ENCODE measurements at regions not wholly inside any gene's neighbourhood (a gene's known extent, or its start where the extent isn't known, plus 50 kb on each side); places are given as distances from the start of the nearest gene placed in this dataset.

GRCh38 chr7:51774178-51774577 lies 457.6 kb upstream of the COBL start:
- H3K4me1 ChIP-seq (ENCODE audit: insufficient read depth, low read length) = peaks cover 39% of the 10 kb centered on the region

GRCh38 chr7:51772190-51772589 lies 455.6 kb upstream of the COBL start:
- Histone ChIP-seq H3K9me3 (ENCODE audit: low read length) (no peaks in the 10 kb centered on the region), H3K4me3 (ENCODE audit: low read length) (no peak overlapping the region), H3K4me1 (ENCODE audit: insufficient read depth, low read length) (peaks cover 22% of the 10 kb centered on the region), H2AFZ (ENCODE audit: low read depth, low read length) (no peak overlapping the region), H3K27me3 (ENCODE audit: insufficient read depth, low read length) (no peaks in the 10 kb centered on the region), H3K36me3 (ENCODE audit: insufficient read depth, low read length) (no peaks in the 10 kb centered on the region)

More at GRCh38 chr7:51774178-51774577, 457.6 kb upstream of the COBL start:
- Histone ChIP-seq H3K4me3 (ENCODE audit: low read length) (no peak overlapping the region), H3K36me3 (ENCODE audit: insufficient read depth, low read length) (no peaks in the 10 kb centered on the region), H3K27me3 (ENCODE audit: insufficient read depth, low read length) (no peaks in the 10 kb centered on the region), H3K9me3 (ENCODE audit: low read length) (no peaks in the 10 kb centered on the region), H2AFZ (ENCODE audit: low read depth, low read length) (peak overlapping the region; percentile 28)

- no peaks in the 10 kb centered on the region for H3K9me3 ChIP-seq (ENCODE audit: low read length)
- peaks cover 4% of the 10 kb centered on the region for H3K4me1 ChIP-seq (ENCODE audit: insufficient read depth, low read length)
- H3K36me3 ChIP-seq (ENCODE audit: insufficient read depth, low read length) = no peaks in the 10 kb centered on the region
- no peaks in the 10 kb centered on the region for H3K27me3 ChIP-seq (ENCODE audit: insufficient read depth, low read length)
- H3K4me3 ChIP-seq (ENCODE audit: low read length) = no peak overlapping the region
- no peak overlapping the region for H2AFZ ChIP-seq (ENCODE audit: low read depth, low read length)
Observed at GRCh38 chr7:51764976-51765375, 448.4 kb upstream of the COBL start.

GRCh38 chr7:51759985-51760384 lies 443.4 kb upstream of the COBL start:
- Histone ChIP-seq H3K36me3 (ENCODE audit: insufficient read depth, low read length) (no peaks in the 10 kb centered on the region), H3K4me3 (ENCODE audit: low read length) (no peak overlapping the region), H2AFZ (ENCODE audit: low read depth, low read length) (no peak overlapping the region), H3K4me1 (ENCODE audit: insufficient read depth, low read length) (no peaks in the 10 kb centered on the region), H3K27me3 (ENCODE audit: insufficient read depth, low read length) (no peaks in the 10 kb centered on the region), H3K9me3 (ENCODE audit: low read length) (no peaks in the 10 kb centered on the region)

GRCh38 chr7:51757960-51758359 lies 441.4 kb upstream of the COBL start:
- Histone ChIP-seq H3K4me3 (ENCODE audit: low read length) (no peak overlapping the region), H3K36me3 (ENCODE audit: insufficient read depth, low read length) (no peaks in the 10 kb centered on the region), H3K4me1 (ENCODE audit: insufficient read depth, low read length) (no peaks in the 10 kb centered on the region), H3K27me3 (ENCODE audit: insufficient read depth, low read length) (no peaks in the 10 kb centered on the region), H2AFZ (ENCODE audit: low read depth, low read length) (no peak overlapping the region), H3K9me3 (ENCODE audit: low read length) (no peaks in the 10 kb centered on the region)

GRCh38 chr7:51732951-51733350 lies 416.3 kb upstream of the COBL start:
- H3K36me3 ChIP-seq (ENCODE audit: insufficient read depth, low read length) = no peaks in the 10 kb centered on the region
- peak overlapping the region; percentile 6 for H2AFZ ChIP-seq (ENCODE audit: low read depth, low read length)
- H3K4me1 ChIP-seq (ENCODE audit: insufficient read depth, low read length) = peaks cover 28% of the 10 kb centered on the region
- H3K27me3 ChIP-seq (ENCODE audit: insufficient read depth, low read length) = no peaks in the 10 kb centered on the region
- H3K9me3 ChIP-seq (ENCODE audit: low read length) = peaks cover 2% of the 10 kb centered on the region
- H3K4me3 ChIP-seq (ENCODE audit: low read length) = no peak overlapping the region

GRCh38 chr7:51732116-51732515 lies 415.5 kb upstream of the COBL start:
- Histone ChIP-seq H3K27me3 (ENCODE audit: insufficient read depth, low read length) (no peaks in the 10 kb centered on the region), H3K4me1 (ENCODE audit: insufficient read depth, low read length) (peaks cover 28% of the 10 kb centered on the region), H3K9me3 (ENCODE audit: low read length) (peaks cover 2% of the 10 kb centered on the region), H3K36me3 (ENCODE audit: insufficient read depth, low read length) (no peaks in the 10 kb centered on the region), H2AFZ (ENCODE audit: low read depth, low read length) (peak overlapping the region; percentile 70), H3K4me3 (ENCODE audit: low read length) (no peak overlapping the region)

GRCh38 chr7:51731075-51731474 lies 414.5 kb upstream of the COBL start:
- H3K27me3 ChIP-seq (ENCODE audit: insufficient read depth, low read length) = no peaks in the 10 kb centered on the region
- no peak overlapping the region for H2AFZ ChIP-seq (ENCODE audit: low read depth, low read length)
- peaks cover 28% of the 10 kb centered on the region for H3K4me1 ChIP-seq (ENCODE audit: insufficient read depth, low read length)
- H3K36me3 ChIP-seq (ENCODE audit: insufficient read depth, low read length) = no peaks in the 10 kb centered on the region
- peaks cover 2% of the 10 kb centered on the region for H3K9me3 ChIP-seq (ENCODE audit: low read length)
- no peak overlapping the region for H3K4me3 ChIP-seq (ENCODE audit: low read length)

- Histone ChIP-seq H3K9me3 (ENCODE audit: low read length) (no peaks in the 10 kb centered on the region), H3K27me3 (ENCODE audit: insufficient read depth, low read length) (no peaks in the 10 kb centered on the region), H2AFZ (ENCODE audit: low read depth, low read length) (no peak overlapping the region), H3K4me3 (ENCODE audit: low read length) (no peak overlapping the region), H3K36me3 (ENCODE audit: insufficient read depth, low read length) (no peaks in the 10 kb centered on the region), H3K4me1 (ENCODE audit: insufficient read depth, low read length) (peaks cover 19% of the 10 kb centered on the region)
Observed at GRCh38 chr7:51727441-51727840, 410.8 kb upstream of the COBL start.

- H3K9me3 ChIP-seq (ENCODE audit: low read length) = no peaks in the 10 kb centered on the region
- no peak overlapping the region for H3K4me3 ChIP-seq (ENCODE audit: low read length)
- no peaks in the 10 kb centered on the region for H3K4me1 ChIP-seq (ENCODE audit: insufficient read depth, low read length)
Observed at GRCh38 chr7:51706851-51707250, 390.2 kb upstream of the COBL start.

GRCh38 chr7:51705701-51706100 lies 389.1 kb upstream of the COBL start:
- H3K27me3 ChIP-seq (ENCODE audit: insufficient read depth, low read length) = no peaks in the 10 kb centered on the region

More at GRCh38 chr7:51706851-51707250, 390.2 kb upstream of the COBL start:
- no peaks in the 10 kb centered on the region for H3K36me3 ChIP-seq (ENCODE audit: insufficient read depth, low read length)
- H2AFZ ChIP-seq (ENCODE audit: low read depth, low read length) = no peak overlapping the region
- H3K27me3 ChIP-seq (ENCODE audit: insufficient read depth, low read length) = no peaks in the 10 kb centered on the region

GRCh38 chr7:51702673-51703072 lies 386.1 kb upstream of the COBL start:
- no peaks in the 10 kb centered on the region for H3K9me3 ChIP-seq (ENCODE audit: low read length)
- no peaks in the 10 kb centered on the region for H3K27me3 ChIP-seq (ENCODE audit: insufficient read depth, low read length)
- no peaks in the 10 kb centered on the region for H3K36me3 ChIP-seq (ENCODE audit: insufficient read depth, low read length)
- H3K4me1 ChIP-seq (ENCODE audit: insufficient read depth, low read length) = no peaks in the 10 kb centered on the region
- no peak overlapping the region for H2AFZ ChIP-seq (ENCODE audit: low read depth, low read length)
- H3K4me3 ChIP-seq (ENCODE audit: low read length) = no peak overlapping the region

More at GRCh38 chr7:51705701-51706100, 389.1 kb upstream of the COBL start:
- Histone ChIP-seq H2AFZ (ENCODE audit: low read depth, low read length) (no peak overlapping the region), H3K4me1 (ENCODE audit: insufficient read depth, low read length) (no peaks in the 10 kb centered on the region), H3K9me3 (ENCODE audit: low read length) (no peaks in the 10 kb centered on the region), H3K4me3 (ENCODE audit: low read length) (no peak overlapping the region), H3K36me3 (ENCODE audit: insufficient read depth, low read length) (no peaks in the 10 kb centered on the region)

- Histone ChIP-seq H3K36me3 (ENCODE audit: insufficient read depth, low read length) (no peaks in the 10 kb centered on the region), H3K9me3 (ENCODE audit: low read length) (no peaks in the 10 kb centered on the region), H2AFZ (ENCODE audit: low read depth, low read length) (no peak overlapping the region), H3K27me3 (ENCODE audit: insufficient read depth, low read length) (no peaks in the 10 kb centered on the region), H3K4me3 (ENCODE audit: low read length) (no peak overlapping the region), H3K4me1 (ENCODE audit: insufficient read depth, low read length) (peaks cover 4% of the 10 kb centered on the region)
Observed at GRCh38 chr7:51701935-51702334, 385.3 kb upstream of the COBL start.

GRCh38 chr7:51700593-51701215 lies 384.1 kb upstream of the COBL start:
- Histone ChIP-seq H3K4me1 (ENCODE audit: insufficient read depth, low read length) (peaks cover 12% of the 10 kb centered on the region), H2AFZ (ENCODE audit: low read depth, low read length) (no peak overlapping the region), H3K9me3 (ENCODE audit: low read length) (no peaks in the 10 kb centered on the region), H3K4me3 (ENCODE audit: low read length) (no peak overlapping the region), H3K27me3 (ENCODE audit: insufficient read depth, low read length) (no peaks in the 10 kb centered on the region), H3K36me3 (ENCODE audit: insufficient read depth, low read length) (no peaks in the 10 kb centered on the region)
